ENCODE measurements at regions not wholly inside any gene's neighbourhood (a gene's known extent, or its start where the extent isn't known, plus 50 kb on each side); places are given as distances from the start of the nearest gene placed in this dataset.

- no peak for DNase-seq (ENCODE audit: low read depth)
- H3K4me3 ChIP-seq (ENCODE audit: low read depth, low read length), result no peak overlapping the region
Measured at GRCh38 chr6:12566618-12567123, 149.9 kb upstream of the PHACTR1 start.

GRCh38 chr6:12567682-12568081, 148.9 kb upstream of the PHACTR1 start:
- no peak for DNase-seq (ENCODE audit: low read depth)
- no peak overlapping the region for H3K4me3 ChIP-seq (ENCODE audit: low read depth, low read length)

- no peak overlapping the region for H3K4me3 ChIP-seq (ENCODE audit: low read depth, low read length)
- no peak for DNase-seq (ENCODE audit: low read depth)
Measured at GRCh38 chr6:12569646-12570045, 146.9 kb upstream of the PHACTR1 start.

- H3K4me3 ChIP-seq (ENCODE audit: low read depth, low read length), result no peak overlapping the region
- DNase-seq (ENCODE audit: low read depth), result no peak
Measured at GRCh38 chr6:12570461-12571030, 146.0 kb upstream of the PHACTR1 start.

- H3K4me3 ChIP-seq (ENCODE audit: low read depth, low read length), result no peak overlapping the region
- peak; percentile 30 for DNase-seq (ENCODE audit: low read depth)
Measured at GRCh38 chr6:12572896-12573827, 143.4 kb upstream of the PHACTR1 start.

GRCh38 chr6:12575961-12576360, 140.6 kb upstream of the PHACTR1 start:
- no peak overlapping the region for H3K4me3 ChIP-seq (ENCODE audit: low read depth, low read length)

GRCh38 chr6:12576389-12576788, 140.2 kb upstream of the PHACTR1 start:
- no peak overlapping the region for H3K4me3 ChIP-seq (ENCODE audit: low read depth, low read length)
- DNase-seq (ENCODE audit: low read depth), result peak; percentile 19

More at GRCh38 chr6:12575961-12576360, 140.6 kb upstream of the PHACTR1 start:
- no peak for DNase-seq (ENCODE audit: low read depth)

GRCh38 chr6:12577124-12577850, 139.3 kb upstream of the PHACTR1 start:
- DNase-seq (ENCODE audit: low read depth), result no peak
- no peak overlapping the region for H3K4me3 ChIP-seq (ENCODE audit: low read depth, low read length)

GRCh38 chr6:12578097-12578496, 138.5 kb upstream of the PHACTR1 start:
- H3K4me3 ChIP-seq (ENCODE audit: low read depth, low read length), result no peak overlapping the region
- no peak for DNase-seq (ENCODE audit: low read depth)

- DNase-seq (ENCODE audit: low read depth), result no peak
- no peak overlapping the region for H3K4me3 ChIP-seq (ENCODE audit: low read depth, low read length)
Measured at GRCh38 chr6:12578751-12579150, 137.8 kb upstream of the PHACTR1 start.

- no peak overlapping the region for H3K4me3 ChIP-seq (ENCODE audit: low read depth, low read length)
- DNase-seq (ENCODE audit: low read depth), result no peak
Measured at GRCh38 chr6:12580290-12580689, 136.3 kb upstream of the PHACTR1 start.

GRCh38 chr6:12582421-12583110, 134.0 kb upstream of the PHACTR1 start:
- DNase-seq (ENCODE audit: low read depth), result no peak
- H3K4me3 ChIP-seq (ENCODE audit: low read depth, low read length), result no peak overlapping the region

- H3K4me3 ChIP-seq (ENCODE audit: low read depth, low read length), result no peak overlapping the region
- no peak for DNase-seq (ENCODE audit: low read depth)
Measured at GRCh38 chr6:12584631-12585405, 131.7 kb upstream of the PHACTR1 start.

- no peak for DNase-seq (ENCODE audit: low read depth)
Measured at GRCh38 chr6:12585497-12585958, 131.0 kb upstream of the PHACTR1 start.

GRCh38 chr6:12586721-12587480, 129.7 kb upstream of the PHACTR1 start:
- no peak overlapping the region for H3K4me3 ChIP-seq (ENCODE audit: low read depth, low read length)
- DNase-seq (ENCODE audit: low read depth), result no peak

More at GRCh38 chr6:12585497-12585958, 131.0 kb upstream of the PHACTR1 start:
- no peak overlapping the region for H3K4me3 ChIP-seq (ENCODE audit: low read depth, low read length)

GRCh38 chr6:12590901-12591300, 125.7 kb upstream of the PHACTR1 start:
- DNase-seq (ENCODE audit: low read depth), result no peak
- H3K4me3 ChIP-seq (ENCODE audit: low read depth, low read length), result no peak overlapping the region

- H3K4me3 ChIP-seq (ENCODE audit: low read depth, low read length), result no peak overlapping the region
- DNase-seq (ENCODE audit: low read depth), result no peak
Measured at GRCh38 chr6:12592634-12593033, 123.9 kb upstream of the PHACTR1 start.
